ENCODE measurements at regions not wholly inside any gene's neighbourhood (a gene's known extent, or its start where the extent isn't known, plus 50 kb on each side); places are given as distances from the start of the nearest gene placed in this dataset.

- Histone ChIP-seq H3K4me3 (no peak overlapping the region), H3K27ac (no peak overlapping the region), H3K36me3 (replicated peaks in 1 of 2; ENCODE audit: insufficient read depth in 1 of 2, low read depth in 2 of 2) (no peaks in the 10 kb centered on the region), H3K9me3 (no peaks in the 10 kb centered on the region), H3K4me1 (no peaks in the 10 kb centered on the region), H3K27me3 (no peaks in the 10 kb centered on the region)
- intact Hi-C loops (cut with DNase I) = no loop called here
- TF ChIP-seq, protein P1, sequence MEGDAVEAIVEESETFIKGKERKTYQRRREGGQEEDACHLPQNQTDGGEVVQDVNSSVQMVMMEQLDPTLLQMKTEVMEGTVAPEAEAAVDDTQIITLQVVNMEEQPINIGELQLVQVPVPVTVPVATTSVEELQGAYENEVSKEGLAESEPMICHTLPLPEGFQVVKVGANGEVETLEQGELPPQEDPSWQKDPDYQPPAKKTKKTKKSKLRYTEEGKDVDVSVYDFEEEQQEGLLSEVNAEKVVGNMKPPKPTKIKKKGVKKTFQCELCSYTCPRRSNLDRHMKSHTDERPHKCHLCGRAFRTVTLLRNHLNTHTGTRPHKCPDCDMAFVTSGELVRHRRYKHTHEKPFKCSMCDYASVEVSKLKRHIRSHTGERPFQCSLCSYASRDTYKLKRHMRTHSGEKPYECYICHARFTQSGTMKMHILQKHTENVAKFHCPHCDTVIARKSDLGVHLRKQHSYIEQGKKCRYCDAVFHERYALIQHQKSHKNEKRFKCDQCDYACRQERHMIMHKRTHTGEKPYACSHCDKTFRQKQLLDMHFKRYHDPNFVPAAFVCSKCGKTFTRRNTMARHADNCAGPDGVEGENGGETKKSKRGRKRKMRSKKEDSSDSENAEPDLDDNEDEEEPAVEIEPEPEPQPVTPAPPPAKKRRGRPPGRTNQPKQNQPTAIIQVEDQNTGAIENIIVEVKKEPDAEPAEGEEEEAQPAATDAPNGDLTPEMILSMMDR (IDR thresholded peaks at IDR 0.05) = no peak
- no peak for TF ChIP-seq POLR2A (IDR thresholded peaks at IDR 0.05)
- ATAC-seq (no peak), DNase-seq (no peak)
- WGBS, 2 donors = 58 to 59% methylated on average over 4 to 5 of the region's 5 CpGs
Observed at GRCh38 chr2:128661311-128661710, 342.6 kb upstream of the HS6ST1 start.

DNA sequence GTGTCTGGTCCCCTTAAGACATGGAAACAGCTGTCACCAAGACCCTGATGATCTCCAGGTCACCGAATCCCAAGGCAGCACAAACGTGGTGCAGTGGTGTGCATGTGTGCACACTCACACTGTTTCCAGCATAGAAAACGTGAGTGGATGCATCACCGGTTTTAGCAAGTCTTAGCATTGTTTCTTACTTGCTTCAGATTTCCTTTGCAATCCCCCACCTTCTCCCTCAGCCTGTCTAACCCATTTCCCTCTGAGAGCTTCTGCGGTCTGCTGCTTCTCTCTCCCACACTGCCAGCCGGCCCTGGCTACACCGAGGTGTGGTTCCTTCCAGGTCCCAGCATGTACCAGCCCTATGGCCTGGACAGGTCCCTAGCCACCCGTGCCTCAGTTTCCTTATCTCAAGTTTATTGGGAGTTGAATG is 343.4 kb upstream of the HS6ST1 start:
- Histone ChIP-seq H3K4me1 (no peaks in the 10 kb centered on the region), H3K27ac (no peak overlapping the region), H3K4me3 (no peak overlapping the region), H3K27me3 (no peaks in the 10 kb centered on the region), H3K36me3 (replicated peaks in 1 of 2; ENCODE audit: insufficient read depth in 1 of 2, low read depth in 2 of 2) (no peaks in the 10 kb centered on the region), H3K9me3 (no peaks in the 10 kb centered on the region)
- 47 to 54% methylated on average over 8 of the region's 8 CpGs for WGBS, 2 donors
- no peak for TF ChIP-seq POLR2A (IDR thresholded peaks at IDR 0.05)
- TF ChIP-seq, protein P1 (IDR thresholded peaks at IDR 0.05) = no peak
- intact Hi-C loops (cut with DNase I) = no loop called here
- ATAC-seq (no peak), DNase-seq (no peak)

DNA sequence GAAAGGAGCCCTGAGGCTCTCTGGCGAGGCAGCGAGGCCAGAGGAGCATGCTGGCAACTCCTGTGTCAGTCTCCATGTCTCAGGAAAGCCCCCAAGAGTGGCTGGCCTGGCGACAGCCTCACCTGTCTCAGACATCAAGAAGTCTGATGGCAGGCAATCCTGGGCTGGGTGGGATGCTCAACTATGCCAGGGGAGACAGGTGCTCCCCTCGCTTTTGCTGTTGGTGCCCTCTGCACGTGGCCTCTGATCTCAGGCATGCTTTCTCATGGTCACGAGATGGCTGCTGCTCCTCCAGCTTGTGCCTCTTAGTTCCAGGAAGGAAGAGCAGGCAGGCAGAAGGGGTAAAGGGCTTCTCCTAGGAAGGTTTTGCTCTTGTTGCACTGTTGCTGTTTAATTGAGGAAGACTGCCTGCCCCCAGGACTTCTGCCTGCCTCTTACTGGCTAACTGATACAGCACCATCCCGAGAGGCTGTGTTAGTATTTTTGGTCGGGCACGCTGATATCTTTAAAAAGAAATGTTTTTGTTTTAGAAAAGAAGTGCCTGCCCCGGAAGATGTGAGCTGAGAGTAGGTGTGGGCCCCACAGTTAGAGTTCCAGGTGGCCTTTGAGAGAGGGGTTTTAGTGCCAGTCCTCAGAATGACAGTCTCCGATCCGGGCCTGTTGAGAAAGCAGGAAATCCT is 344.8 kb upstream of the HS6ST1 start:
- ATAC-seq (no peak), DNase-seq (no peak)
- H3K4me1 ChIP-seq = no peaks in the 10 kb centered on the region
- no peak overlapping the region for H3K27ac ChIP-seq
- H3K27me3 ChIP-seq = no peaks in the 10 kb centered on the region
- WGBS, 2 donors = 85 to 93% methylated on average over 11 to 12 of the region's 12 CpGs
- TF ChIP-seq, protein P1 (IDR thresholded peaks at IDR 0.05) = no peak
- TF ChIP-seq POLR2A (IDR thresholded peaks at IDR 0.05) = no peak
- H3K4me3 ChIP-seq = no peak overlapping the region
- intact Hi-C loops (cut with DNase I) = no loop called here
- no peaks in the 10 kb centered on the region for H3K36me3 ChIP-seq (replicated peaks in 1 of 2; ENCODE audit: insufficient read depth in 1 of 2, low read depth in 2 of 2)
- H3K9me3 ChIP-seq = no peaks in the 10 kb centered on the region

- no peak for DNase-seq
Observed at GRCh38 chr2:128664499-128664971, 345.9 kb upstream of the HS6ST1 start.

More at GRCh38 chr2:128664499-128664971, 345.9 kb upstream of the HS6ST1 start:
- WGBS, 2 donors = 57 to 70% methylated on average over 3 to 4 of the region's 4 CpGs
- Histone ChIP-seq H3K4me3 (no peak overlapping the region), H3K27ac (no peak overlapping the region), H3K27me3 (no peaks in the 10 kb centered on the region), H3K9me3 (no peaks in the 10 kb centered on the region), H3K36me3 (replicated peaks in 1 of 2; ENCODE audit: insufficient read depth in 1 of 2, low read depth in 2 of 2) (no peaks in the 10 kb centered on the region), H3K4me1 (no peaks in the 10 kb centered on the region)
- intact Hi-C loops (cut with DNase I) = no loop called here
- no peak for ATAC-seq
- TF ChIP-seq, protein P1 (IDR thresholded peaks at IDR 0.05) = no peak
- no peak for TF ChIP-seq POLR2A (IDR thresholded peaks at IDR 0.05)
